HepG2 (cell line): ENCODE measurements at regions not wholly inside any gene's neighbourhood (a gene's known extent, or its start where the extent isn't known, plus 50 kb on each side); places are given as distances from the start of the nearest gene placed in this dataset.

Experiments used
- ATAC-seq: fragments of 200-7000 bp; cut with Tn5 transposase; 3 replicates; pipeline ENCODE4 v1.9.1; 2020; ENCODE audit warnings: mild to moderate bottlenecking, moderate library complexity
- BruUV-seq: library from RNA; stranded (reverse); fragments of 400-500 nt; replicated peaks from 2 replicates; lab custom pipeline; 2021; lab: Mats Ljungman, UMichigan
- CTCF ChIA-PET: fragments of 300-600 bp; formaldehyde crosslinking; extraction: SDS; loops from one replicate; lab custom pipeline; 2021; ENCODE audit warnings: low total read pairs, inconsistent platforms, low intra/inter-chr PET ratio; lab: Yijun Ruan, JAX
- POLR2A ChIA-PET: fragments of 350-600 bp; sonication (Branson Sonifier 250); formaldehyde crosslinking; loops from one replicate; lab custom pipeline; 2020; ENCODE audit warnings: antibody characterized with exemption, inconsistent platforms; lab: Yijun Ruan, JAX
- DNase-seq: peaks from one replicate; pipeline ENCODE4 v3.0.0-alpha.2; 2015; ENCODE audit warnings: low spot score
- FAIRE-seq: peaks from 3 replicates; lab custom pipeline; 2011; peaks lifted over from hg19 to GRCh38; lab: Jason Lieb, UNC
- H2AFZ ChIP-seq: one replicate; pipeline ENCODE4 v1.6.1; 2011; ENCODE audit warnings: low read length, inconsistent platforms
- H3K27ac ChIP-seq: fragments of 300-600 bp; 3 replicates; pipeline ENCODE4 v1.8.0; 2011; ENCODE audit warnings: mixed run types, mild to moderate bottlenecking, mixed read lengths, low read length, inconsistent platforms; ENCODE audit not compliant: insufficient read depth; ENCODE audit errors: extremely low read length
- H3K27me3 ChIP-seq, 2 experiments: fragments of 200-600 bp in 1 of 2; 2 replicates in 1 of 2; 3 replicates in 1 of 2; pipeline versions ENCODE4 v1.6.0 to v1.8.0; 2011; ENCODE audit warnings: low read length in 2 of 2, mild to moderate bottlenecking in 2 of 2, moderate library complexity in 2 of 2, inconsistent platforms in 1 of 2; ENCODE audit not compliant: insufficient read depth in 2 of 2, control insufficient read depth in 1 of 2
- H3K36me3 ChIP-seq, 2 experiments: fragments of 200-600 bp in 1 of 2; replicated peaks in 1 of 2; 2 replicates in 1 of 2; 3 replicates in 1 of 2; pipeline versions ENCODE4 v1.5.1 to v1.8.0; 2011; ENCODE audit warnings: low read length in 2 of 2, inconsistent platforms in 1 of 2; ENCODE audit not compliant: insufficient read depth in 2 of 2, control insufficient read depth in 1 of 2
- H3K4me1 ChIP-seq: 2 replicates; pipeline ENCODE4 v1.5.1; 2012; ENCODE audit warnings: low read length, inconsistent platforms; ENCODE audit not compliant: insufficient read depth
- H3K4me2 ChIP-seq: 2 replicates; pipeline ENCODE4 v1.6.0; 2011; ENCODE audit warnings: low read depth, low read length, inconsistent platforms
- H3K4me3 ChIP-seq, 3 experiments: fragments of 200-600 bp in 1 of 3; sonication (generic), shearing (Covaris generic) in 1 of 3; replicated peaks in 1 of 3; 2 replicates each; pipeline ENCODE4 v1.5.1; 2011 to 2016; ENCODE audit warnings: low read length in 3 of 3, inconsistent platforms in 2 of 3, low read depth in 2 of 3, mild to moderate bottlenecking in 2 of 3, control low read depth in 1 of 3, mixed read lengths in 1 of 3; ENCODE audit not compliant: insufficient read depth in 1 of 3
- H3K79me2 ChIP-seq: one replicate; pipeline ENCODE4 v1.6.1; 2011; ENCODE audit warnings: low read length, inconsistent platforms; ENCODE audit not compliant: insufficient read depth
- H3K9ac ChIP-seq: 2 replicates; pipeline ENCODE4 v1.6.0; 2011; ENCODE audit warnings: mild to moderate bottlenecking, low read depth, low read length, inconsistent platforms; ENCODE audit not compliant: insufficient read depth
- H3K9me3 ChIP-seq: 2 replicates; pipeline ENCODE4 v1.5.1; 2012; ENCODE audit warnings: mild to moderate bottlenecking, low read length
- H4K20me1 ChIP-seq: 2 replicates; pipeline ENCODE4 v1.6.0; 2011; ENCODE audit warnings: inconsistent platforms, mild to moderate bottlenecking, low read length, moderate library complexity; ENCODE audit not compliant: insufficient read depth
- ARID3A ChIP-seq: IDR thresholded peaks from 2 replicates; pipeline ENCODE4 v1.6.1; 2012; ENCODE audit warnings: low read depth, low read length, improper control_type of control experiment
- ARID5B ChIP-seq: IDR thresholded peaks from 2 replicates; pipeline ENCODE4 v1.4.0; 2020; ENCODE audit warnings: mild to moderate bottlenecking, missing genetic modification reagents
- CEBPB ChIP-seq: IDR thresholded peaks from 2 replicates; pipeline ENCODE4 v1.6.1; 2011; ENCODE audit warnings: low read depth, low read length, improper control_type of control experiment, borderline replicate concordance
- FOXA3 ChIP-seq: IDR thresholded peaks from 2 replicates; pipeline ENCODE4 v1.6.1; 2016; ENCODE audit warnings: missing genetic modification reagents, missing compliant biosample characterization
- FOXP1 ChIP-seq, 2 experiments: fragments of 450-650 bp in 1 of 2; IDR thresholded peaks; 2 replicates each; pipeline ENCODE4 v1.6.1; 2017 to 2018; ENCODE audit warnings: antibody characterized with exemption in 1 of 2
- HNF4A ChIP-seq: sonication (generic); formaldehyde crosslinking; IDR thresholded peaks from 2 replicates; pipeline ENCODE4 v1.4.0; 2020; ENCODE audit warnings: missing genetic modification reagents
- MIXL1 ChIP-seq: IDR thresholded peaks from 2 replicates; pipeline ENCODE4 v1.6.1; 2016
- MXD3 ChIP-seq: IDR thresholded peaks from 2 replicates; pipeline ENCODE4 v1.6.1; 2016; ENCODE audit warnings: mild to moderate bottlenecking, missing biosample characterization, missing genetic modification reagents
- PAXIP1 ChIP-seq: sonication (generic); formaldehyde crosslinking; conservative IDR thresholded peaks from 2 replicates; pipeline ENCODE4 v1.4.0; 2020; ENCODE audit warnings: mild to moderate bottlenecking, missing genetic modification reagents, moderate library complexity
- SALL1 ChIP-seq: sonication (generic); formaldehyde crosslinking; IDR thresholded peaks from 2 replicates; pipeline ENCODE4 v1.8.0; 2022; ENCODE audit warnings: mild to moderate bottlenecking, missing genetic modification reagents
- TEAD3 ChIP-seq: optimal IDR thresholded peaks from 2 replicates; pipeline ENCODE3; 2016; ENCODE audit warnings: borderline replicate concordance
- ZNF468 ChIP-seq: sonication (generic); formaldehyde crosslinking; IDR thresholded peaks from 2 replicates; pipeline ENCODE4 v1.8.0; 2022; ENCODE audit warnings: mild to moderate bottlenecking, moderate library complexity, missing genetic modification reagents
- ZNF614 ChIP-seq: IDR thresholded peaks from 2 replicates; pipeline ENCODE4 v1.6.1; 2018; ENCODE audit warnings: missing biosample characterization, missing genetic modification reagents, inconsistent platforms, borderline replicate concordance
- ZNF772 ChIP-seq: sonication (generic); formaldehyde crosslinking; IDR thresholded peaks from 2 replicates; pipeline ENCODE4 v1.5.0; 2020; ENCODE audit warnings: mild to moderate bottlenecking, missing genetic modification reagents
- WGBS: methylation state at CpG from one replicate; pipeline ENCODE4 v1.1.6; 2017; ENCODE audit warnings: low lambda C conversion rate; 5-methylcytosine and 5-hydroxymethylcytosine counted together
- in situ Hi-C: cut with HindIII; loops from 2 replicates; pipeline ENCODE4 v1.10.0; 2017; ENCODE audit warnings: low pct_unique_long_range_greater_than_20kb; ENCODE audit not compliant: extremely low pct_ligation_motif_present
- intact Hi-C: fragments of 100-400 bp; cut with micrococcal nuclease; formaldehyde crosslinking; loops from one replicate; pipeline ENCODE4 v1.10.0; 2022; ENCODE audit not compliant: unreplicated experiment

- ChIA-PET CTCF (no interaction called here), POLR2A (no interaction called here)
- BruUV-seq = no TSS peak
- Histone ChIP-seq H2AFZ (no peak overlapping the region), H3K27ac (no peak overlapping the region), H3K4me1 (0 out of 2 replicates have a peak, but pooled peaks cover 9% of the 10 kb centered on the region), H3K9ac (no peak overlapping the region), H3K4me2 (no peak overlapping the region), H3K4me3 (no peak overlapping the region), H3K9me3 (no peaks in the 10 kb centered on the region), H3K79me2 (no peaks in the 10 kb centered on the region), H3K27me3 (no peaks in the 10 kb centered on the region), H4K20me1 (no peaks in the 10 kb centered on the region), H3K36me3 (no peaks in the 10 kb centered on the region)
- ATAC-seq (peak; percentile 98), FAIRE-seq (no peak), DNase-seq (peak; percentile 7)
- TF ChIP-seq CEBPB (no peak), MIXL1 (0 out of 2 replicates have a peak, but pooled peaks have one; percentile 49), FOXP1 (IDR thresholded peaks at IDR 0.05) (no peak), FOXP1 (CRISPR knock-in tag; IDR thresholded peaks at IDR 0.05) (peak; percentile 29; the same call in 1 of the 2 replicates), SALL1 (CRISPR knock-in tag) (peak; percentile 83), FOXA3 (CRISPR knock-in tag) (peak; percentile 38; the same call in 1 of the 2 replicates), PAXIP1 (CRISPR knock-in tag) (0 out of 2 replicates have a peak, but pooled peaks have one; percentile 42), ZNF772 (no peak), ARID3A (peak; percentile 50), MXD3 (CRISPR knock-in tag) (no peak), ZNF614 (peak; percentile 99), ARID5B (0 out of 2 replicates have a peak, but pooled peaks have one; percentile 8), TEAD3 (CRISPR knock-in tag) (peak; percentile 36), ZNF468 (no peak), HNF4A (CRISPR knock-in tag) (peak; percentile 48; the same call in 1 of the 2 replicates)
- WGBS = 1% methylated on average over 5 of the region's 5 CpGs
- intact Hi-C loops = no loop called here
- in situ Hi-C loops = no loop called here
These were observed 245.4 kb downstream of the DUSP6 start for GRCh38 chr12:89106950-89107349.
